ENCODE measurements at regions not wholly inside any gene's neighbourhood (a gene's known extent, or its start where the extent isn't known, plus 50 kb on each side); places are given as distances from the start of the nearest gene placed in this dataset.

- TF ChIP-seq REST (IDR thresholded peaks at IDR 0.05; ENCODE audit: low read depth) (no peak), TCF12 (IDR thresholded peaks at IDR 0.05; ENCODE audit: low read depth) (no peak), MAX (IDR thresholded peaks at IDR 0.05) (no peak), RAD21 (IDR thresholded peaks at IDR 0.05; ENCODE audit: low read depth) (no peak)
Observed at GRCh38 chr4:26076896-26077295, 162.9 kb downstream of the SMIM20 start.

- TF ChIP-seq TCF12 (IDR thresholded peaks at IDR 0.05; ENCODE audit: low read depth) (no peak), RAD21 (IDR thresholded peaks at IDR 0.05; ENCODE audit: low read depth) (no peak), ZBTB7A (IDR thresholded peaks at IDR 0.05; ENCODE audit: low read depth) (no peak), TAF1 (IDR thresholded peaks at IDR 0.05; ENCODE audit: low read depth) (no peak), CREB1 (IDR thresholded peaks at IDR 0.05; ENCODE audit: low read depth) (no peak), TEAD4 (IDR thresholded peaks at IDR 0.05) (no peak), USF1 (IDR thresholded peaks at IDR 0.05) (no peak), YY1 (IDR thresholded peaks at IDR 0.05; ENCODE audit: low read depth) (no peak)
Observed at GRCh38 chr4:26077756-26078155, 163.7 kb downstream of the SMIM20 start.

GRCh38 chr4:26080870-26081628 lies 167.0 kb downstream of the SMIM20 start:
- TF ChIP-seq TAF1 (IDR thresholded peaks at IDR 0.05; ENCODE audit: low read depth) (no peak), EGR1 (IDR thresholded peaks at IDR 0.05) (no peak), USF1 (IDR thresholded peaks at IDR 0.05) (no peak), EP300 (IDR thresholded peaks at IDR 0.05; ENCODE audit: borderline replicate concordance) (no peak), REST (IDR thresholded peaks at IDR 0.05; ENCODE audit: low read depth) (no peak)

- peak; percentile 57 for TF ChIP-seq RAD21 (IDR thresholded peaks at IDR 0.05; ENCODE audit: low read depth)
- TF ChIP-seq EP300 (IDR thresholded peaks at IDR 0.05; ENCODE audit: borderline replicate concordance): no peak
Observed at GRCh38 chr4:26081795-26082498, 167.9 kb downstream of the SMIM20 start.

- TF ChIP-seq REST (IDR thresholded peaks at IDR 0.05; ENCODE audit: low read depth): no peak
- no peak for TF ChIP-seq CREB1 (IDR thresholded peaks at IDR 0.05; ENCODE audit: low read depth)
- no peak for TF ChIP-seq FOXM1 (IDR thresholded peaks at IDR 0.05; ENCODE audit: borderline replicate concordance, low read depth)
- TF ChIP-seq EP300 (IDR thresholded peaks at IDR 0.05; ENCODE audit: borderline replicate concordance): no peak
- no peak for TF ChIP-seq TAF1 (IDR thresholded peaks at IDR 0.05; ENCODE audit: low read depth)
- no peak for TF ChIP-seq TEAD4 (IDR thresholded peaks at IDR 0.05)
- no peak for TF ChIP-seq EGR1 (IDR thresholded peaks at IDR 0.05)
- TF ChIP-seq ZBTB7A (IDR thresholded peaks at IDR 0.05; ENCODE audit: low read depth): no peak
- no peak for TF ChIP-seq CEBPB (IDR thresholded peaks at IDR 0.05)
- TF ChIP-seq TCF12 (IDR thresholded peaks at IDR 0.05; ENCODE audit: low read depth): no peak
- no peak for TF ChIP-seq USF1 (IDR thresholded peaks at IDR 0.05)
- no peak for TF ChIP-seq RAD21 (IDR thresholded peaks at IDR 0.05; ENCODE audit: low read depth)
Observed at GRCh38 chr4:26082565-26082964, 168.5 kb downstream of the SMIM20 start.
